ENCODE measurements at regions not wholly inside any gene's neighbourhood (a gene's known extent, or its start where the extent isn't known, plus 50 kb on each side); places are given as distances from the start of the nearest gene placed in this dataset.
A peak's percentile ranks its signal among the peaks of the same experiment; 100 is the strongest.

GRCh38 chr2:71747559-71747958 is 294.2 kb downstream of the DYSF start:
- Histone ChIP-seq H3K4me3 (no peak overlapping the region), H3K27ac (peak overlapping the region; percentile 81 to 91 (median 90)), H3K4me1 (peaks cover 38 to 81% (median 69%) of the 10 kb centered on the region in 3 donors)

GRCh38 chr2:71746946-71747501 is 293.7 kb downstream of the DYSF start:
- WGBS, 2 donors: 14 to 60% methylated on average over 3 to 6 of the region's 13 CpGs
- no peaks in the 10 kb centered on the region for H3K27me3 ChIP-seq
- DNase-seq: no peak
- intact Hi-C loops (cut with DNase I): no loop called here
- no peaks in the 10 kb centered on the region for H3K36me3 ChIP-seq
- H3K9me3 ChIP-seq: peaks cover 0 to under 1% (median 0%) of the 10 kb centered on the region in 3 donors
- peaks cover 38 to 86% (median 73%) of the 10 kb centered on the region in 3 donors for H3K4me1 ChIP-seq
- peak overlapping the region; percentile 81 to 91 (median 90) for H3K27ac ChIP-seq
- H3K4me3 ChIP-seq: no peak overlapping the region
- TF ChIP-seq CTCF (IDR thresholded peaks at IDR 0.05) (no peak), POLR2A (IDR thresholded peaks at IDR 0.05) (no peak)

More at GRCh38 chr2:71747559-71747958, 294.2 kb downstream of the DYSF start:
- no peak for DNase-seq
- Histone ChIP-seq H3K36me3 (no peaks in the 10 kb centered on the region), H3K9me3 (no peaks in the 10 kb centered on the region), H3K27me3 (no peaks in the 10 kb centered on the region)
- 35 to 61% methylated on average over 4 of the region's 4 CpGs for WGBS, 2 donors
- TF ChIP-seq CTCF (IDR thresholded peaks at IDR 0.05) (no peak), POLR2A (IDR thresholded peaks at IDR 0.05) (no peak)
- intact Hi-C loops (cut with DNase I): no loop called here

- Histone ChIP-seq H3K27ac (no peak overlapping the region), H3K4me1 (peaks cover 38 to 77% (median 67%) of the 10 kb centered on the region in 3 donors), H3K36me3 (no peaks in the 10 kb centered on the region), H3K4me3 (no peak overlapping the region), H3K9me3 (peaks cover 0 to 9% (median 6%) of the 10 kb centered on the region in 3 donors), H3K27me3 (no peaks in the 10 kb centered on the region)
- no peak for DNase-seq
- WGBS, 2 donors: 70 to 93% methylated on average over 3 to 5 of the region's 6 CpGs
- TF ChIP-seq POLR2A (IDR thresholded peaks at IDR 0.05) (no peak), CTCF (IDR thresholded peaks at IDR 0.05) (no peak)
- intact Hi-C loops (cut with DNase I): no loop called here
Observed at GRCh38 chr2:71744781-71745180, 291.4 kb downstream of the DYSF start.

GRCh38 chr2:71743995-71744675 is 290.8 kb downstream of the DYSF start:
- WGBS, 2 donors: 63 to 74% methylated on average over 4 to 5 of the region's 6 CpGs
- intact Hi-C loops (cut with DNase I): no loop called here
- Histone ChIP-seq H3K36me3 (no peaks in the 10 kb centered on the region), H3K9me3 (peaks cover 0 to 9% (median 6%) of the 10 kb centered on the region in 3 donors), H3K4me3 (no peak overlapping the region), H3K27me3 (no peaks in the 10 kb centered on the region), H3K27ac (no peak overlapping the region), H3K4me1 (peaks cover 32 to 70% (median 62%) of the 10 kb centered on the region in 3 donors)
- no peak for TF ChIP-seq POLR2A (IDR thresholded peaks at IDR 0.05)
- no peak for TF ChIP-seq CTCF (IDR thresholded peaks at IDR 0.05)
- no peak for DNase-seq

GRCh38 chr2:71742953-71743601 is 289.7 kb downstream of the DYSF start:
- DNase-seq: no peak
- H3K4me1 ChIP-seq: peaks cover 25 to 60% (median 51%) of the 10 kb centered on the region in 3 donors
- no peak overlapping the region for H3K4me3 ChIP-seq
- H3K9me3 ChIP-seq: peaks cover 0 to 9% (median 6%) of the 10 kb centered on the region in 3 donors
- H3K36me3 ChIP-seq: no peaks in the 10 kb centered on the region
- peak overlapping the region; percentile 35 to 71 (median 62) for H3K27ac ChIP-seq
- intact Hi-C loops (cut with DNase I): no loop called here
- 39 to 41% methylated on average over 16 of the region's 16 CpGs for WGBS, 2 donors
- TF ChIP-seq CTCF (IDR thresholded peaks at IDR 0.05): no peak
- TF ChIP-seq POLR2A (IDR thresholded peaks at IDR 0.05): no peak
- no peaks in the 10 kb centered on the region for H3K27me3 ChIP-seq
